Activated CD4-positive, alpha-beta T cell treated with anti-CD3 and anti-CD28 coated beads, Interleukin-2, amount 10 ng/mL, durations not matched to agents 24 days and 14 days (primary cell): ENCODE measurements at regions not wholly inside any gene's neighbourhood (a gene's known extent, or its start where the extent isn't known, plus 50 kb on each side); places are given as distances from the start of the nearest gene placed in this dataset.
"Not testable (repeated sequence)": the region's sequence is repeated elsewhere in the genome, so short reads cannot be mapped to it uniquely, and the experiment has no call there.

ENCODE experiments used
- DNase-seq: peaks from one replicate; pipeline ENCODE4 v3.0.0; 2022
- H3K27ac Mint-ChIP-seq: one replicate; pipeline ENCODE4 v1.8.0; 2022; ENCODE audit warnings: mild to moderate bottlenecking, mixed read lengths
- H3K27me3 Mint-ChIP-seq: one replicate; pipeline ENCODE4 v1.8.0; 2022; ENCODE audit warnings: mixed read lengths
- H3K36me3 Mint-ChIP-seq: one replicate; pipeline ENCODE4 v1.8.0; 2022; ENCODE audit warnings: low read depth, mild to moderate bottlenecking, mixed read lengths
- H3K4me1 Mint-ChIP-seq: one replicate; pipeline ENCODE4 v1.8.0; 2021; ENCODE audit warnings: mixed read lengths
- H3K4me3 Mint-ChIP-seq: one replicate; pipeline ENCODE4 v1.8.0; 2022; ENCODE audit warnings: mild to moderate bottlenecking, moderate library complexity, mixed read lengths
- H3K9me3 Mint-ChIP-seq: one replicate; pipeline ENCODE4 v1.8.0; 2021; ENCODE audit warnings: mixed read lengths
- intact Hi-C: fragments of 100-400 bp; cut with micrococcal nuclease; formaldehyde crosslinking; loops from one replicate; pipeline ENCODE4 v1.15.1; 2023

DNA sequence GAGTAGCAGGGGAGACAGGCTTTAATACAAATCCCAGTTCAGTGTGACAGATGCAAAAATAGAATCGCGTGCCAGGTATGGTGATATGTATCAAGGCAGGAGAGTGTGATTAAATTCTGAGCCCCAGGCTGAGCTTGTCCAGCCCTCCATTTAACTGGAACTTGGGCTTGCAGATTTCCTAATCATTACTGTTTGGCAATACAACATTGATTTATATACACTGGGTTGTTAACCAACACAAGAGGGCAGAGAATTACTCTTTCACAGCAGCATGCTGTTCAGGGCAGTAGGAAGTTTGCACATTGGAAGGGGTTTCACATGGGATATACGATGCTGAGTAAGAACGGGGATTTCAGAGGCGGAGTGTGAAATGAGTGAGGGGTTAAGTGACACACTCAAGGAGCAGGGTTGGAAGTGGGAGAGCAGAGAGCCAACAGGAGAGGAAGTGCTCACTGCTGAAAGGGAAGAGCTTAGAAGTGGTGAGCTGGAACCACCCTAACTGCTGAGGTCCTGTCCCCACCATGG lies 70.8 kb upstream of the ATXN1 start:
- intact Hi-C loops: loop anchor here (10.0 kb wide), 1 partner anchor 177 kb away; no protein-coding TSS in a partner anchor
- peaks cover 10% of the 10 kb centered on the region for H3K27me3 Mint-ChIP-seq
- DNase-seq: no peak
- H3K27ac Mint-ChIP-seq: no peak overlapping the region
- no peak overlapping the region for H3K4me3 Mint-ChIP-seq
- peaks cover 20% of the 10 kb centered on the region for H3K4me1 Mint-ChIP-seq
- H3K9me3 Mint-ChIP-seq: peaks cover 4% of the 10 kb centered on the region
- H3K36me3 Mint-ChIP-seq: no peaks in the 10 kb centered on the region

GRCh38 chr6:16831136-16831535 lies 69.9 kb upstream of the ATXN1 start:
- no peak overlapping the region for H3K27ac Mint-ChIP-seq
- H3K9me3 Mint-ChIP-seq: peaks cover 4% of the 10 kb centered on the region
- peaks cover 11% of the 10 kb centered on the region for H3K4me1 Mint-ChIP-seq
- intact Hi-C loops: loop anchor here (10.0 kb wide), 1 partner anchor 176 kb away; no protein-coding TSS in a partner anchor
- no peaks in the 10 kb centered on the region for H3K36me3 Mint-ChIP-seq
- no peak for DNase-seq
- no peak overlapping the region for H3K4me3 Mint-ChIP-seq
- H3K27me3 Mint-ChIP-seq: peaks cover 13% of the 10 kb centered on the region

- no peak for DNase-seq
- Mint-ChIP-seq H3K4me1 (peaks cover 10% of the 10 kb centered on the region), H3K4me3 (no peak overlapping the region), H3K36me3 (no peaks in the 10 kb centered on the region), H3K27me3 (peaks cover 31% of the 10 kb centered on the region), H3K9me3 (peaks cover 4% of the 10 kb centered on the region), H3K27ac (no peak overlapping the region)
- intact Hi-C loops: no loop called here
These were observed 66.8 kb upstream of the ATXN1 start for GRCh38 chr6:16828058-16828457.

DNA sequence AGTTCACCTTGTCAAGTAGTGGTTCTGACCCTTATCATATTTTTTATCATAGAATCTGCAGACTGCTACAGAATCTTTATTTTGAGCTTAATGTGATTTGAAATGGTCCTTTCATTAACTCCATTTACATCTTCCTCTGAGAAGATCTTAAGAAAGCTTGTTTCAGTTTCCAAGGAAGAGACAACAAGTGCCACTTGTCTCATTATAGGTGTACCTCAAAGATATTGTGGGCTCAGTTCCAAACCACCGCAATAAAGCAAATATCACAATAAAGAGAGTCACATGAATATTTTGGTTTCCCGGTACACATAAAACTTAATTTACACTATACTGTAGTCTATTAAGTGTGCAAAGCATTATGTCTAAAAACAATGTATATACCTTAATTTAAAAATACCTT lies 66.4 kb upstream of the ATXN1 start:
- intact Hi-C loops: no loop called here
- no peak overlapping the region for H3K4me3 Mint-ChIP-seq
- DNase-seq: no peak
- peaks cover 10% of the 10 kb centered on the region for H3K4me1 Mint-ChIP-seq
- H3K9me3 Mint-ChIP-seq: peaks cover 4% of the 10 kb centered on the region
- peaks cover 35% of the 10 kb centered on the region for H3K27me3 Mint-ChIP-seq
- no peak overlapping the region for H3K27ac Mint-ChIP-seq
- H3K36me3 Mint-ChIP-seq: no peaks in the 10 kb centered on the region

GRCh38 chr6:16825784-16826183 lies 64.5 kb upstream of the ATXN1 start:
- DNase-seq: no peak
- Mint-ChIP-seq H3K9me3 (peaks cover 4% of the 10 kb centered on the region), H3K4me3 (no peak overlapping the region), H3K4me1 (peaks cover 10% of the 10 kb centered on the region), H3K27me3 (peaks cover 38% of the 10 kb centered on the region), H3K27ac (no peak overlapping the region), H3K36me3 (no peaks in the 10 kb centered on the region)
- intact Hi-C loops: no loop called here

DNA sequence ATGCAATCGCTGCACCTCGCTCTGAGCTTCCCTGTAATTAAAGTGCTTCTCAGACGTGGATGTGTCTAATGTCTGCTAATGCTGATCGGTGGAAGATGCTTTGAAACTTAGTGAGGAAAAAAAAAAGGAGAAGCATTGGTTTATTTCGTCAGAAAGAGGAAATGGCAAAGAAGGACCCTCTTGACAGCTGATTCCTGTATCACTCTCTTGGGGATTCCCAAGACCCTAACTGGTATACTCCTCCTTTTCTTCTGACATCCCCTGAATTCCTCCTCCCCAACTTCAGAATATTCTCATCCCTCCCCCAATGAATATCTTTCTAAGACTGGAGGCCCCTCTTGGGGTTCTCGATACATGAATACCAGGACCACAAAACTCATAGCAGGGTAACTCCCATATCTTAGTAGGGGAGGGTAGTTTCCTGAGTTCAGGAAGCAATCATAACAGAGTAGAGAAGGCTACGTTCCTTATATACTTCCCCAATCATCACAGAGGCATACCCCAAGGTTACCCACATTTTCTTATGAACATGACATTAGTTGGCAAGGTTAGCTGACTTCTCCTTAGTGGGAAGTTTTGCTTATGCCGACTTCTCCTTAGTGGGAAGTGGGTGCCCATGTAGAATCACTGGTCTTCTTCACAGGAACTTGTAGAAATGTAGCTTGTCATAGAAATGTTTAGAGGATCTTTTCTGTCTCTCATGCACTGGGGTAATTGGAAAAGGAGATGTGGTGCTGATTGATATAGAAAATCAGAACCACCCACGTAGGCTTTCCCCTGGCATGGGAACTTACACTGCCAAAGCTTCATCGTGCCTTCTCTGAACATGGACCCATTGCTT lies 63.8 kb upstream of the ATXN1 start:
- Mint-ChIP-seq H3K27ac (no peak overlapping the region), H3K4me1 (peaks cover 10% of the 10 kb centered on the region), H3K36me3 (no peaks in the 10 kb centered on the region)

GRCh38 chr6:16823718-16824352 lies 62.6 kb upstream of the ATXN1 start:
- Mint-ChIP-seq H3K36me3 (no peaks in the 10 kb centered on the region), H3K27me3 (peaks cover 48% of the 10 kb centered on the region), H3K4me1 (peaks cover 10% of the 10 kb centered on the region), H3K9me3 (peaks cover 4% of the 10 kb centered on the region), H3K27ac (no peak overlapping the region), H3K4me3 (no peak overlapping the region)
- intact Hi-C loops: no loop called here
- no peak for DNase-seq

More for the DNA sequence above, 63.8 kb upstream of the ATXN1 start:
- Mint-ChIP-seq H3K4me3 (no peak overlapping the region), H3K27me3 (peaks cover 44% of the 10 kb centered on the region), H3K9me3 (peaks cover 4% of the 10 kb centered on the region)
- intact Hi-C loops: no loop called here
- DNase-seq: no peak

DNA sequence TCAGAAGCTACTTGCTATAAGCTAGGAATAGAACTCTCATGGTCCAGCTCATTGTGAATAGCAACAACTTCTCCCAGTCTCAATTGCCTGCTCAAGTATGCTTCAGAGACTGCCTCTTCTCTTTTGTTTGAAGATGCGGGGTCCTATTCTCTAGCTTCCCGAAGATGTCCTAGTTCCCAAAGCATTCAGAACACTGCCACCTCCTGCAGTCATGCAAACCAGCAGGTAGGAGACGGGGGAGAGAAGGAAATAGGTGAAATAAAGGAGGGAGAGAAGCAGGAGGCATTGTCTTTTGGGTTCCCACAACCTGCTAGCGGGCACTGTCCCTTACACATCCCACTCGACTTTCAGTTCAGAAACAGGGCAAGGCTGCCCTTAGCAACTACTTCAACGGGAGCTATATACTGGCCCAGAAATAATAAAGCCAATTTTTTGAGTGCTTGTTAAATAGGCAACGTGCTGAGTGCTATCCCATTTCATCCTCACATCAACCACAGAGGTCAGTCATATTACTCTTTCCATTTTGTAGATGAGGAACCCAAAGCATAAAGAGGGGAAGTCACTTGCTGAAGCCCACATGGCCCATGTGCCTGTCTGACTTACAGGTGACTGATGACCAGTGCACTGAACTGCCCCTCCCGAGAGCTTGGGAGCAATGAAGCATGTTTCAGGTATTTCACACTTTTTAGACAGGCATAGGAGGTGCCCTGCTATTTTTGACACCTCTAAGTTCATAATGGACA lies 61.9 kb upstream of the ATXN1 start:
- Mint-ChIP-seq H3K4me1 (peaks cover 7% of the 10 kb centered on the region), H3K4me3 (no peak overlapping the region), H3K27ac (no peak overlapping the region), H3K27me3 (peaks cover 49% of the 10 kb centered on the region), H3K36me3 (no peaks in the 10 kb centered on the region), H3K9me3 (no peaks in the 10 kb centered on the region)
- no peak for DNase-seq
- intact Hi-C loops: no loop called here

DNA sequence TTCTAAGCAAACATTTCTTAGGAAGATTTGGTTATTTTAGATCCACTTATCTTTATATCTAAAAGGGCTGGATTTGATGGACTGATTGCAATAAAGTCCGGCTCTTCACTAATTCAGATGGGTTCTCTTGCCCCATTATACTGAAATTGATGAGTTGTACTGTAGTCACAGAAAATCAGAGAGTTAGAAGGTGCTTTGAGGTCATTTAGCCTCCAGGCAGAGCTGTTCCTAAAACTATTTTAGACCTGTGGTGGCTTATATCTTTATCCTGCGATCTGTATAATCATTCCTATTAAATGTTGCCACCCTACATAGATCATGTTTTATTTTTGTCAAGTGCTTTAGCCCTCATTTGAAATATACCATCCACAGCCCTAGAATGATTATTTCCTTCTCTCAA lies 61.3 kb upstream of the ATXN1 start:
- DNase-seq: no peak
- H3K4me1 Mint-ChIP-seq: peaks cover 6% of the 10 kb centered on the region
- peaks cover 48% of the 10 kb centered on the region for H3K27me3 Mint-ChIP-seq
- intact Hi-C loops: no loop called here
- no peak overlapping the region for H3K4me3 Mint-ChIP-seq
- no peak overlapping the region for H3K27ac Mint-ChIP-seq
- no peaks in the 10 kb centered on the region for H3K9me3 Mint-ChIP-seq
- no peaks in the 10 kb centered on the region for H3K36me3 Mint-ChIP-seq

GRCh38 chr6:16821834-16822264 lies 60.6 kb upstream of the ATXN1 start:
- no peaks in the 10 kb centered on the region for H3K36me3 Mint-ChIP-seq
- no peak overlapping the region for H3K4me3 Mint-ChIP-seq
- H3K4me1 Mint-ChIP-seq: peaks cover 3% of the 10 kb centered on the region
- H3K27ac Mint-ChIP-seq: no peak overlapping the region
- DNase-seq: no peak
- peaks cover 47% of the 10 kb centered on the region for H3K27me3 Mint-ChIP-seq
- intact Hi-C loops: no loop called here
- no peaks in the 10 kb centered on the region for H3K9me3 Mint-ChIP-seq

DNA sequence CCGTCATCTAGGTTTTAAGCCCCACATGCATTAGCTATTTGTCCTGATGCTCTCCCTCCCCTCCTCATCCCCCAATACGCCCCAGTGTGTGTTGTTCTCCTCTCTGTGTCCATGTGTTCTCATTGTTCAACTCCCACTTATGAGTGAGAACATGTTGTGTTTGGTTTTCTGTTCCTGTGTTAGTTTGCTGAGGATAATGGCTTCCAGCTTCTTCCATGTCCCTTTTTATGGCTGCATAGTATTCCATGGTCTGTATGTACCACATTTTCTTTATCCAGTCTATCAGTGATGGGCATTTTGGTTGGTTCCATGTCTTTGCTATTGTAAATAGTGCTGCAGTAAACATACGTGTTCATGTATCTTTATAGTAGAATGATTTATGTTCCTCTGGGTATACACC lies 59.0 kb upstream of the ATXN1 start:
- H3K27ac Mint-ChIP-seq, intact Hi-C loops, H3K4me1 Mint-ChIP-seq: not testable (repeated sequence)

DNA sequence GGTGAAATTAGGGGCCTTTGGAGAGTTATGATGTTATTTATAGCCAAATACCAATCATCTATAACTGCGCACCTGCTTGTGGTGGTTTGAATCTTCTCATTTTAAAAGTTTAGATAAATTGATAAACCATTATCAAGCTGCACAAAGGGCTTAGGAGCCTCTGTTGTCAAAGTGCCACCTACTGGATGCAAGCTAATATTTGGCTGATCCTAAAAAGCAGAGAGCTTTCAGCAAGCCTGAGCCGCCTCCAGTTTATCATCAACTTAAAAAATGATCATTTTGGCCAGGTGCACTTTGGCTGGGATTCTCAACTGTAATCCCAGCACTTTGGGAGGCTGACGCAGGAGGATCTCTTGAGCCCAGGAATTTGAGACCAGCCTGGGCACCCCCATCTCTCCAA lies 58.5 kb upstream of the ATXN1 start:
- intact Hi-C loops: no loop called here

More for the DNA sequence above, 59.0 kb upstream of the ATXN1 start:
- H3K36me3 Mint-ChIP-seq, H3K4me3 Mint-ChIP-seq, DNase-seq, H3K9me3 Mint-ChIP-seq: not testable (repeated sequence)
- peaks cover 39% of the 10 kb centered on the region for H3K27me3 Mint-ChIP-seq

DNA sequence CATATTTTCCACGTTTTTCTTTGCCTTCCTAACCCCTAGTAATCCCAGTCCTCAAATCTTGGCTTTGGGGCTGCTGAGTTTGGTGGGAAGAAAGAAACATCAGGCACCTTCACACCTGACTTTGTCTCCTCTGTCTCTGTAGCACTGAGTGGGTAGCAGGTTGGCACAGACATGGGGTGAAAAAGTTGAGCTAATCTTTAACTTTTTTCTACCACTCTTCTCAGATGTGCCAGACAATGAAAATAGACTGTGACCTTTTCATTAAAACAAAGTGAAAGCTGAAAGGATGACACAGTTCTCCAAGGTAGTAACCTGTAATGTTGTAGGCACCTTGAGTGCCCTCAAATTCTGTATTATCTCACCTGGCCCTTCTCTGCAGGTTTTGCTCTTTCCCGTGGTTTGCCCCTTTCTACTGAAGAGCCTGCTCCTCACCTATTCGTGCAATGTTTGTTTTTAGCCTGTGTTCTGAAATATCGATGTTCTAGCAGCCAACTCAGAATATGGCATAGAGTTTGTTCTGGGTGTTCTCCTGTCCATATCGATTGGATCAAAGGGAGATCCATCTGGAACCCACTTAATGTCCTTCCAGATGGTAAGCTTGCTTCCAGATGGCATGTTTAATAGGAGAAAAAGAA lies 57.8 kb upstream of the ATXN1 start:
- no peak overlapping the region for H3K27ac Mint-ChIP-seq
- intact Hi-C loops: no loop called here
- H3K36me3 Mint-ChIP-seq: no peaks in the 10 kb centered on the region
- H3K27me3 Mint-ChIP-seq: peaks cover 31% of the 10 kb centered on the region
- H3K4me1 Mint-ChIP-seq: no peaks in the 10 kb centered on the region
- peaks cover under 1% of the 10 kb centered on the region for H3K9me3 Mint-ChIP-seq
- no peak for DNase-seq
- H3K4me3 Mint-ChIP-seq: no peak overlapping the region

More for the DNA sequence above, 58.5 kb upstream of the ATXN1 start:
- Mint-ChIP-seq H3K27me3 (peaks cover 36% of the 10 kb centered on the region), H3K4me3 (no peak overlapping the region), H3K27ac (no peak overlapping the region), H3K9me3 (no peaks in the 10 kb centered on the region), H3K4me1 (no peaks in the 10 kb centered on the region), H3K36me3 (no peaks in the 10 kb centered on the region)
- no peak for DNase-seq
